Posterior vena cava (tissue), 2 donors: ENCODE measurements at regions not wholly inside any gene's neighbourhood (a gene's known extent, or its start where the extent isn't known, plus 50 kb on each side); places are given as distances from the start of the nearest gene placed in this dataset.
"Not testable (repeated sequence)": the region's sequence is repeated elsewhere in the genome, so short reads cannot be mapped to it uniquely, and the experiment has no call there.

Source experiments
- DNase-seq: peaks from one replicate; pipeline ENCODE4 v3.0.0-alpha.2; 2020; ENCODE audit warnings: low spot score
- intact Hi-C, 2 donors: fragments of 100-400 bp; cut with DNase I; formaldehyde crosslinking; loops; one replicate each; pipeline versions ENCODE4 v1.14.1 to v1.14.2; 2022 to 2023
- donor health status: DM: yes; HTN: yes; CAD: no.
- donor health status: DM: yes; HTN: yes; CAD: no.

GRCh38 chr14:43116341-43116740, 1390.7 kb downstream of the FSCB start:
- intact Hi-C loops: no loop called here
- no peak for DNase-seq

GRCh38 chr14:43105305-43105704, 1401.8 kb downstream of the FSCB start:
- intact Hi-C loops: no loop called here
- DNase-seq: no peak

GRCh38 chr14:43090380-43090779, 1416.7 kb downstream of the FSCB start:
- no peak for DNase-seq
- intact Hi-C loops: no loop called here

DNA sequence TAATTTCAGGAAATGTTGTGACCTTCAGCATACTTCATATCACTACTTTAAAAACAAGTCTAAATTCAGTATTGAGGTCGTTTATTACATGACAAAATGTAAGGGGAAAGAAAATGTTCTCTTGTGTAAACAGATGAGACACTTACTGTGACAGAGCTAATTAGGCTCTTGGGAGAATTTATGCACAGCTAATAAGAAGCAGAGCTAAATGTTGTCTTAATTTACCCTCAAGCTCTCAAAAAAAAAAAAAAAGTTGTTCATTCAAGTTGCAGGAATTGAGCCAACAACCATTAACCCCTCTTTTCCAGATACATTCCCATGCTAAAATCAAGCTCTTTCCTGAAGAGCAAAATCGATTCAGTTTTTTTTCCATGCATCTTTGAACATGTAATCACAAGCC, 1419.4 kb downstream of the FSCB start:
- no peak for DNase-seq
- intact Hi-C loops: no loop called here

- no peak for DNase-seq
- intact Hi-C loops: no loop called here
Measured at GRCh38 chr14:43085819-43086218, 1421.3 kb downstream of the FSCB start.

GRCh38 chr14:43067372-43067771, 1439.7 kb downstream of the FSCB start:
- intact Hi-C loops, DNase-seq: not testable (repeated sequence)

GRCh38 chr14:43056106-43056505, 1449.4 kb downstream of the LRFN5 start:
- intact Hi-C loops: no loop called here
- no peak for DNase-seq

DNA sequence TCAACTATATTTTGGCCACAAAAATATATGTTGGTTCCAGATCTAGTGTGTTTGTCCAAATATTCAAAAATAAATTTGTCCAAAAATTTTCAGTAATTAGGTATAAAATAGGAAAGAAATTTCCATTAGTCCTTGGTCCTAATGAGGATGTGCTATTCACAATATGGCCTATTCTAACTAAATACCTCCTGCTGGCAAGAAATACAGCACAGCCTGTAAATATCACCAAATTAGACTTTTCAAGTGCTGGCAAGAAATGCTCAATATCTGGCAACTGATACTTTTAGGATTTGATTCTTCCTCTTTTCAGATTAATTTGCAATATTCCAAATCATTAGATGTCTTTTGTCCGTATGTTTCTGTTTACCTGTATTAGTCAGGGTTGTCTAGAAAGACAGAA, 1446.2 kb downstream of the LRFN5 start:
- DNase-seq: no peak
- intact Hi-C loops: no loop called here

GRCh38 chr14:43043850-43044249, 1437.2 kb downstream of the LRFN5 start:
- intact Hi-C loops: no loop called here
- DNase-seq: no peak

- intact Hi-C loops: no loop called here
- no peak for DNase-seq
Measured at GRCh38 chr14:43042408-43042807, 1435.7 kb downstream of the LRFN5 start.

GRCh38 chr14:43041976-43042375, 1435.3 kb downstream of the LRFN5 start:
- no peak for DNase-seq
- intact Hi-C loops: no loop called here

DNA sequence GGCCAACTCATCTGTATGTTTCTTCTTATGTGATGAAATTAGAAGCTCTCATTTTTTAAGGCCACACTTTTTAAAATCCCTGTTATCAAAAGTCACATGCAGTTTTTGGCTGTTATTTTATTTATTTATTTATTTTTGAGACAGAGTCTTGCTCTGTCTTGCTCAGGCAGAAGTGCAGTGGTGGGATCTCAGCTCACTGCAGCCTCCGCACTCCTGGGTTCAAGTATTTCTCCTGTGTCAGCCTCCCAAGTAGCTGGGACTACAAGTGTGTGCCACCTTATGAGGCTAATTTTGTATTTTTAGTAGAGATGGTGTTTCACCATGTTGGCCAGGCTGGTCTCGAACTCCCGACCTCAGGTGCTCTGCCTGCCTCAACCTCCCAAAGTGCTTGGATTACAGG, 1434.5 kb downstream of the LRFN5 start:
- peak; percentile 53 for DNase-seq
- intact Hi-C loops: no loop called here

DNA sequence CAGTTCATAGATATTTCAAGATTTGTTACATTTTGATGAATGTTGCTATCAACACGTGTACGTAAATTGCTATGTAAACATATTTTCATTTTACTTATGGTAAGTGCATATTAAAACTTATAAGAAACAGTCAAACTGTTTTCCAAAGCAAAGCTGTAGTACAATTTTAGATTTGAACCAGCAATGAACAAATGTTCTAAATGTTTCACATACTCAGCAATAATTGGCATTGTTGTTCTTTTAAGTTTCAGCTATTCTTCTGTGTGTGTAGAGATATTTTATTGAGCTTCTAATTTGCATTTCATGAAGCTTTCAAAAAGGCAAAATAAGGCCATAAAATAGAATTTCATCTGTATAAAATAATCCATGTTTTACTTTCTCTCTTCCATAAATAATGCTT, 1433.2 kb downstream of the LRFN5 start:
- DNase-seq: no peak
- intact Hi-C loops: no loop called here

DNA sequence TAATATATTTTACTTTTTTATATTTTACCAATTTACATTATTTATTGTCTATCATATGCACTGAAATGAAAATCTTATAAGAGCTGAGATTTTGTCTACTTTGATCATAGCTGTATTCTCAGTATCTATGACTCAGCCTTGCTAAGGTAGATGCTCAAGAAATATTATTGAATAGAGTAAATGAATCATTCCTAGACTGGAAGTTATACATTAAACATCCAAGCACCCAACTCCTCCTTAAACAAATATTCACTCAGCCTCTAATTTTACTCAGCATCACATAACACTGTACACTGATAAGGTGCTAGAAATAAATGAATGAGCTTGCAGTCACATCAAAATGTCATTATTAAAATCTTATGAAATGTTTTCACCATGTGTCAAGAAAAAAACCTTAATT, 1424.9 kb downstream of the LRFN5 start:
- intact Hi-C loops: no loop called here
- DNase-seq: no peak

DNA sequence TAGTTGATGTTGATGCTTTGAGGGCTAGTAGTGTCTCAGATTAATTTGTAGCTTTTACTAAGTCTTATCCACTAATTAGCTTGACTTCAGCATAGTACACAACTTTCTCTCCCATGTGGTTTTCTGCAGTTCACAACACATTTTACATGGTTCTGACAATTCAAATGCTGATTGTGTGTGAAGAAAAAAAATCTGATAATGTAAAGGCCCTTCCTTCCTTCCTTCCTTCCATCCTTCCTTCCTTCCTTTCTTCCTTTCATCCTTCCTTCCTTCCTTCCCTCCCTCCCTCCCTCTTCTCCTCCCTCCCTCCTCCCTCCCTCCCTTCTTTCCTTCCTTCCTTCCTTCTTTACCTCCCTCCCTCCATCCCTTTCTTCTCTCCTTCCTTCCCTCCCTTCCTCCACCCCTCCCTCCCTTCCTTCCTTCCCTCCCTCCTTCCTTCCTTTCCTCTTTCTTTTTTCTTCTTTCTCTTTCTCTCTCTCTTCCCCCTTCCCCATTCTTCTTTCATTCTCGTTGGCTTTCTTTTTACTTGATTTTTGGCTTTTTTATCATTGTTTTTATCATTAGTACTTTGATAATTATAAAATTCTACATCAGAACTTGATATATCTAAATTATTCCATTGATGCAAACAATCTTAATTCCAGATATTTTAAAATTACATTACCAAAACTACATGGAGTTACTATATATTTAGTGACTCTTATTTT, 1415.6 kb downstream of the LRFN5 start:
- intact Hi-C loops: no loop called here
- no peak for DNase-seq

DNA sequence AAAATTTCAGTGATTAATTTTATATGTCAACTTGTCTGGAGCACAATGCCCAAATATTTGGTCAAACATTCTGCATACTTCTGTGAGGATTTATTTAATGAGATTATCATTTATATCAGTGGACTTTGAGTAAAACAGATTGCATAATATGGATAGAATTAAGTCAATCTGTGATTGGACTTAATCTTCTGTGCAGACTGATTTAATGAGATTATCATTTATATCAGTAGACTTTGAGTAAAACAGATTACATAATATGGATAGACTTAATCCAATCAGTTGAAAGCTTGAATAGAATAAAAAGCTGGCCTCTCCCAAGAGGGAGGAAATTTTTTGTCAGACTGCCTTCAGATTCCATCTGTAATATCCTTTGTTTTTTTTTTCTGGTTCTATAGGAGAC, 1413.2 kb downstream of the LRFN5 start:
- DNase-seq: no peak
- intact Hi-C loops: no loop called here

- no peak for DNase-seq
- intact Hi-C loops: no loop called here
Measured at GRCh38 chr14:43014338-43014737, 1407.7 kb downstream of the LRFN5 start.

GRCh38 chr14:43012817-43013216, 1406.1 kb downstream of the LRFN5 start:
- DNase-seq: no peak
- intact Hi-C loops: no loop called here

DNA sequence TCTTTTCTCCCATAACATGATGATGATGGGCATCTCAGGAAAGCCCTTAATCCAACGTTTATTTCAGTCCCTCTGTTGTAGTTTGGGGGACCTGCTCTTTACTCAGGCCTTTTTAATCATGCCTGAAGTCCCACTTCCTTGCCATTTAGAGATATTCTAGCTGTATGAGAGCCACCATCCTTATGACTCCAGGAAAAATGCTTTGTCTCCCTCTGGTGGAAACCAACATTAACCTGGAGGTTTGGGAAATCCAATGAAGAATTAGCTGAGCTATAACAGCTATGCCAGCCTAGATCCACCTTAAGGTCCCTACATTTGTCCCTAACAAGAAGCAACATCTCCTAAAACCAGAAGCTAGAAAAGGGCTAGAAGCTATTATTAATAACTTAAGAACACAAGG, 1399.1 kb downstream of the LRFN5 start:
- intact Hi-C loops: no loop called here
- DNase-seq: no peak

DNA sequence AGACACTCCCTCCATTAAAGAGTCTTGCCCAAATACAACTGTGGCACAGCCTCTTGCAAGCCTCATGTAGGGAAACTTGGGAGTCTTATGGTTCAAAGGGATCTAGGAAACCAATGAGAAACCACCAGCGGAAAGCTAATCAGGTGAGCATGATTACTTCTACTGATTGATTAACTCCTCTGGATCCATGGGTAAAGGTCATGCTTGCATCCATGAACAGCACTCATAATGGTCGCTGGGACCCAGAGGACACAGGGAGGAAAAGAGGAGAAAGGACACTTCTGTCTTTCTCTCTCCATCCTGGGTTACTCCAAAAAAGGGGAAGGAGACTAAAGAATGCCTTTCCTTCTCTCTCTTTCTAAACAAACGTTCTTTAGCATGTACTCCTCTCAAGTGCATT, 1397.2 kb downstream of the LRFN5 start:
- no peak for DNase-seq
- intact Hi-C loops: no loop called here

DNA sequence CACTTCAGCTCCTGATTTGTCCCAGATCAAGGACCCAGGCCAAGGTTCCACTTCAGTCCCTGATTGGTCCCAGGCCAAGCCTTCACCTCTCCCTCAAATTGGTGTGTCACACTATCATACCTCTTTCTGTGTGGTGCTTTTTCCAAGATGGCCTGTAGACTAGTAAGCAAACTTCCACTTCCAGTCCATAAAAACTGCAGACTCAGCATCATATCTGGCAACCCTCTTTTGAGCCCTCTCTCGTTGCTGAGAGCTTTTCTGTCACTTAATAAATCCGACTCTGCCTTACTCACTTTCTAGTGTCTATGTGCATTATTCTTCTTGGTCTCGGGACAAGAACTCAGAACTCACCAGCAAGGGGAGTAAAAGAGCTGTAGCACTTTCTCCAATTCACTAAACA, 1395.1 kb downstream of the LRFN5 start:
- intact Hi-C loops: no loop called here
- no peak for DNase-seq
